ENCODE measurements at regions not wholly inside any gene's neighbourhood (a gene's known extent, or its start where the extent isn't known, plus 50 kb on each side); places are given as distances from the start of the nearest gene placed in this dataset.

- H3K4me1 ChIP-seq (ENCODE audit: control insufficient read depth, insufficient read depth, low read length), result peaks cover 26% of the 10 kb centered on the region
- H3K9me3 ChIP-seq (ENCODE audit: control insufficient read depth, insufficient read depth, low read length), result no peaks in the 10 kb centered on the region
- H3K36me3 ChIP-seq (ENCODE audit: control insufficient read depth, insufficient read depth, low read length), result no peaks in the 10 kb centered on the region
- H3K4me3 ChIP-seq (ENCODE audit: low read depth, low read length), result no peak overlapping the region
- no peak overlapping the region for H3K27ac ChIP-seq (ENCODE audit: low read depth, low read length)
- H3K27me3 ChIP-seq (ENCODE audit: control insufficient read depth, insufficient read depth, low read length), result no peaks in the 10 kb centered on the region
- H3K9ac ChIP-seq (ENCODE audit: low read depth, low read length), result no peak overlapping the region
Measured at GRCh38 chr1:228860911-228861831, 125.9 kb downstream of the RHOU start.

- Histone ChIP-seq H3K4me3 (ENCODE audit: low read depth, low read length) (no peak overlapping the region), H3K9me3 (ENCODE audit: control insufficient read depth, insufficient read depth, low read length) (no peaks in the 10 kb centered on the region), H3K27ac (ENCODE audit: low read depth, low read length) (no peak overlapping the region), H3K9ac (ENCODE audit: low read depth, low read length) (no peak overlapping the region), H3K36me3 (ENCODE audit: control insufficient read depth, insufficient read depth, low read length) (no peaks in the 10 kb centered on the region), H3K4me1 (ENCODE audit: control insufficient read depth, insufficient read depth, low read length) (peaks cover 33% of the 10 kb centered on the region), H3K27me3 (ENCODE audit: control insufficient read depth, insufficient read depth, low read length) (no peaks in the 10 kb centered on the region)
Measured at GRCh38 chr1:228861832-228862180, 126.5 kb downstream of the RHOU start.

- H3K36me3 ChIP-seq (ENCODE audit: control insufficient read depth, insufficient read depth, low read length), result no peaks in the 10 kb centered on the region
- H3K4me1 ChIP-seq (ENCODE audit: control insufficient read depth, insufficient read depth, low read length), result peaks cover 37% of the 10 kb centered on the region
- no peak overlapping the region for H3K9ac ChIP-seq (ENCODE audit: low read depth, low read length)
- H3K27me3 ChIP-seq (ENCODE audit: control insufficient read depth, insufficient read depth, low read length), result no peaks in the 10 kb centered on the region
- H3K4me3 ChIP-seq (ENCODE audit: low read depth, low read length), result no peak overlapping the region
- H3K27ac ChIP-seq (ENCODE audit: low read depth, low read length), result no peak overlapping the region
- no peaks in the 10 kb centered on the region for H3K9me3 ChIP-seq (ENCODE audit: control insufficient read depth, insufficient read depth, low read length)
Measured at GRCh38 chr1:228862542-228863505, 127.5 kb downstream of the RHOU start.

GRCh38 chr1:228863776-228864175 lies 128.5 kb downstream of the RHOU start:
- Histone ChIP-seq H3K4me3 (ENCODE audit: low read depth, low read length) (no peak overlapping the region), H3K9me3 (ENCODE audit: control insufficient read depth, insufficient read depth, low read length) (no peaks in the 10 kb centered on the region), H3K9ac (ENCODE audit: low read depth, low read length) (no peak overlapping the region), H3K4me1 (ENCODE audit: control insufficient read depth, insufficient read depth, low read length) (peaks cover 37% of the 10 kb centered on the region), H3K27me3 (ENCODE audit: control insufficient read depth, insufficient read depth, low read length) (no peaks in the 10 kb centered on the region), H3K27ac (ENCODE audit: low read depth, low read length) (no peak overlapping the region), H3K36me3 (ENCODE audit: control insufficient read depth, insufficient read depth, low read length) (no peaks in the 10 kb centered on the region)

- Histone ChIP-seq H3K4me1 (ENCODE audit: control insufficient read depth, insufficient read depth, low read length) (peaks cover 31% of the 10 kb centered on the region), H3K9ac (ENCODE audit: low read depth, low read length) (no peak overlapping the region), H3K9me3 (ENCODE audit: control insufficient read depth, insufficient read depth, low read length) (no peaks in the 10 kb centered on the region), H3K36me3 (ENCODE audit: control insufficient read depth, insufficient read depth, low read length) (no peaks in the 10 kb centered on the region), H3K27ac (ENCODE audit: low read depth, low read length) (no peak overlapping the region), H3K27me3 (ENCODE audit: control insufficient read depth, insufficient read depth, low read length) (no peaks in the 10 kb centered on the region), H3K4me3 (ENCODE audit: low read depth, low read length) (no peak overlapping the region)
Measured at GRCh38 chr1:228865627-228866330, 130.5 kb downstream of the RHOU start.

GRCh38 chr1:228866468-228866867 lies 131.2 kb downstream of the RHOU start:
- Histone ChIP-seq H3K27me3 (ENCODE audit: control insufficient read depth, insufficient read depth, low read length) (no peaks in the 10 kb centered on the region), H3K9ac (ENCODE audit: low read depth, low read length) (no peak overlapping the region), H3K36me3 (ENCODE audit: control insufficient read depth, insufficient read depth, low read length) (no peaks in the 10 kb centered on the region), H3K9me3 (ENCODE audit: control insufficient read depth, insufficient read depth, low read length) (no peaks in the 10 kb centered on the region), H3K27ac (ENCODE audit: low read depth, low read length) (no peak overlapping the region), H3K4me1 (ENCODE audit: control insufficient read depth, insufficient read depth, low read length) (peaks cover 31% of the 10 kb centered on the region), H3K4me3 (ENCODE audit: low read depth, low read length) (no peak overlapping the region)

GRCh38 chr1:228867108-228867950 lies 132.1 kb downstream of the RHOU start:
- no peaks in the 10 kb centered on the region for H3K9me3 ChIP-seq (ENCODE audit: control insufficient read depth, insufficient read depth, low read length)
- H3K4me1 ChIP-seq (ENCODE audit: control insufficient read depth, insufficient read depth, low read length), result peaks cover 31% of the 10 kb centered on the region
- no peaks in the 10 kb centered on the region for H3K27me3 ChIP-seq (ENCODE audit: control insufficient read depth, insufficient read depth, low read length)
- H3K4me3 ChIP-seq (ENCODE audit: low read depth, low read length), result no peak overlapping the region
- H3K9ac ChIP-seq (ENCODE audit: low read depth, low read length), result no peak overlapping the region
- H3K27ac ChIP-seq (ENCODE audit: low read depth, low read length), result no peak overlapping the region
- no peaks in the 10 kb centered on the region for H3K36me3 ChIP-seq (ENCODE audit: control insufficient read depth, insufficient read depth, low read length)

GRCh38 chr1:228867951-228868730 lies 132.9 kb downstream of the RHOU start:
- no peak overlapping the region for H3K9ac ChIP-seq (ENCODE audit: low read depth, low read length)
- H3K4me3 ChIP-seq (ENCODE audit: low read depth, low read length), result no peak overlapping the region
- no peaks in the 10 kb centered on the region for H3K27me3 ChIP-seq (ENCODE audit: control insufficient read depth, insufficient read depth, low read length)
- H3K9me3 ChIP-seq (ENCODE audit: control insufficient read depth, insufficient read depth, low read length), result no peaks in the 10 kb centered on the region
- H3K36me3 ChIP-seq (ENCODE audit: control insufficient read depth, insufficient read depth, low read length), result no peaks in the 10 kb centered on the region
- H3K4me1 ChIP-seq (ENCODE audit: control insufficient read depth, insufficient read depth, low read length), result peaks cover 27% of the 10 kb centered on the region
- no peak overlapping the region for H3K27ac ChIP-seq (ENCODE audit: low read depth, low read length)

- Histone ChIP-seq H3K9ac (ENCODE audit: low read depth, low read length) (no peak overlapping the region), H3K4me3 (ENCODE audit: low read depth, low read length) (no peak overlapping the region), H3K4me1 (ENCODE audit: control insufficient read depth, insufficient read depth, low read length) (peaks cover 22% of the 10 kb centered on the region), H3K27ac (ENCODE audit: low read depth, low read length) (no peak overlapping the region), H3K9me3 (ENCODE audit: control insufficient read depth, insufficient read depth, low read length) (no peaks in the 10 kb centered on the region), H3K27me3 (ENCODE audit: control insufficient read depth, insufficient read depth, low read length) (no peaks in the 10 kb centered on the region), H3K36me3 (ENCODE audit: control insufficient read depth, insufficient read depth, low read length) (no peaks in the 10 kb centered on the region)
Measured at GRCh38 chr1:228868731-228869024, 133.4 kb downstream of the RHOU start.
